Mammary epithelial cell (primary cell): ENCODE measurements at regions not wholly inside any gene's neighbourhood (a gene's known extent, or its start where the extent isn't known, plus 50 kb on each side); places are given as distances from the start of the nearest gene placed in this dataset.

Experiments used
- EZH2 ChIP-seq: IDR thresholded peaks from 2 replicates; pipeline ENCODE4 v1.6.1; 2012; ENCODE audit warnings: low read length, inconsistent platforms, borderline replicate concordance
- TF ChIP-seq, protein P1 (sequence below), 2 donors: IDR thresholded peaks in 1 of 2; conservative IDR thresholded peaks in 1 of 2; 2 replicates each; pipeline ENCODE4 v1.5.1; 2011 to 2012; ENCODE audit warnings: inconsistent platforms in 2 of 2, low read length in 2 of 2, mild to moderate bottlenecking in 2 of 2, control low read depth in 1 of 2, low read depth in 1 of 2; ENCODE audit not compliant: insufficient read depth in 1 of 2; ENCODE audit errors: extremely low read depth in 1 of 2

- TF ChIP-seq EZH2 = no peak
- TF ChIP-seq, protein P1, sequence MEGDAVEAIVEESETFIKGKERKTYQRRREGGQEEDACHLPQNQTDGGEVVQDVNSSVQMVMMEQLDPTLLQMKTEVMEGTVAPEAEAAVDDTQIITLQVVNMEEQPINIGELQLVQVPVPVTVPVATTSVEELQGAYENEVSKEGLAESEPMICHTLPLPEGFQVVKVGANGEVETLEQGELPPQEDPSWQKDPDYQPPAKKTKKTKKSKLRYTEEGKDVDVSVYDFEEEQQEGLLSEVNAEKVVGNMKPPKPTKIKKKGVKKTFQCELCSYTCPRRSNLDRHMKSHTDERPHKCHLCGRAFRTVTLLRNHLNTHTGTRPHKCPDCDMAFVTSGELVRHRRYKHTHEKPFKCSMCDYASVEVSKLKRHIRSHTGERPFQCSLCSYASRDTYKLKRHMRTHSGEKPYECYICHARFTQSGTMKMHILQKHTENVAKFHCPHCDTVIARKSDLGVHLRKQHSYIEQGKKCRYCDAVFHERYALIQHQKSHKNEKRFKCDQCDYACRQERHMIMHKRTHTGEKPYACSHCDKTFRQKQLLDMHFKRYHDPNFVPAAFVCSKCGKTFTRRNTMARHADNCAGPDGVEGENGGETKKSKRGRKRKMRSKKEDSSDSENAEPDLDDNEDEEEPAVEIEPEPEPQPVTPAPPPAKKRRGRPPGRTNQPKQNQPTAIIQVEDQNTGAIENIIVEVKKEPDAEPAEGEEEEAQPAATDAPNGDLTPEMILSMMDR (conservative IDR thresholded peaks at IDR 0.05 in 1 of 2, IDR thresholded peaks at IDR 0.05 in 1 of 2; ENCODE audit: extremely low read depth in 1 of 2, insufficient read depth in 1 of 2, low read depth in 1 of 2, low read length in 2 of 2) = no peak
These were observed 96.3 kb upstream of the MEF2C start for GRCh38 chr5:88979244-88979643.
